Smooth muscle cell of the brain vasculature (primary cell): ENCODE measurements at regions not wholly inside any gene's neighbourhood (a gene's known extent, or its start where the extent isn't known, plus 50 kb on each side); places are given as distances from the start of the nearest gene placed in this dataset.
"Not testable (repeated sequence)": the region's sequence is repeated elsewhere in the genome, so short reads cannot be mapped to it uniquely, and the experiment has no call there.

Source experiments
- DNase-seq: peaks from one replicate; pipeline ENCODE4 v3.0.0-alpha.2; 2012; ENCODE audit warnings: low read depth, low spot score

DNA sequence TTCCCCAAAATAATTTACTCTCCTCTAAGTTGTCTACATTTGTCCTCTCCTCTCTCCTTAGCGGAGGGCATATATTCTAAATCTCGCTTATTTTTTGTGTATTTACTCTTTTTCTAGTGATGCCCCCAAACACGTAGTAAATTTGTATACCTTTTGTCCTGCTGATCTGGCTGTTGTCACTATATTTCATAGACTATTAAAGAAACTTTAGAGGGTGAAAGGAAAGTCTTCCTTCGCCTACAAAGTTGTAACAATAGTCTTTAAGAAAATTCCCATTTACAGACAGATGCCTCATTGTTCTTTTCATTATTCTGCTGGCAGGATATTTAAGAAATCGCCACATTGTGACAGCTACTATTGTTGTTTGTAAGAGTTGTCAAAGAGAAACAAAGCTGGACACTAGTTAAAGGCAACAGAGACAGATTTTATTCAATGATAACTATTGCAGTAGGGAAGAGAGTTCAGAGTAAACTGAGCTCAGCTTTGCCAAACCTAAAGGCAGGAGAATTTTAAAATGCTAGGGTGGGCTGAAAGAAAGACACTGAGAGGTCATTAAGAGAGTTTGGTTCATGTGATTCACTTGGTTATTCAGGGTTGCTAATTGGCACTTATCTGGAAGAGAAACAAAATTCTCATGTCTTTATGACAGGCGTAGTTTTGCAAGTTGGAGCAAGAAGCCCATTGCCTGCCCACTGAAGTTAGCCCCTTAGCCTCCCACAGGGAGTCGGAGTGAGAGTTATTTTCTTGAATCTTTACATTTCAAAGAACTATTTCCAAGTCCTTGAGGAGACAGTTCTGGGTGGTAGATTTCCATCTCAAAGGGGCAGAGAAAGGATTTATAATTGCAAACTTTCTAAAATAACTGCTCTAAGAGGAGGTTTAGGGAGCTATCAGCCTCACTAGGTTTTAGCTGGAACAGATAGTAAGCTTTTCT is 1272.5 kb upstream of the SEL1L start:
- DNase-seq: no peak

DNA sequence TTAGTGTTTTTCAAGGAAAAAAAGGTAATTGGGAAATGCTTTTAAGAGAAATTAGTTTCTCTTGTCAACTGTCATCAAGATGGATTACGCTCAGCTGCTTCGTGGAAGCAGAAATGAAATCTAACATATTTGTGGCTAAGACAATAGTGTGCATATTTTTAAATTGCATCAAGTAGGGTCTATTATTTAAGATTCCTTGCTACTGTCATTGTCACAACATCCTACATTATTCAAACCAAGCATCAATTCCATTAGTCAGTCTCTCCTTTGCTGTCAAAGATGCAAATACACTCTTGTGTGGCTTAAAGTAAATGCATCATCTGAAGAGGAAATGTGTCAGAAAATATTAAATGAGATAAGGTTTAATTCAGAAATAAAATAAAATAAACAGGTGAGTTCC is 1277.6 kb upstream of the SEL1L start:
- DNase-seq: no peak

DNA sequence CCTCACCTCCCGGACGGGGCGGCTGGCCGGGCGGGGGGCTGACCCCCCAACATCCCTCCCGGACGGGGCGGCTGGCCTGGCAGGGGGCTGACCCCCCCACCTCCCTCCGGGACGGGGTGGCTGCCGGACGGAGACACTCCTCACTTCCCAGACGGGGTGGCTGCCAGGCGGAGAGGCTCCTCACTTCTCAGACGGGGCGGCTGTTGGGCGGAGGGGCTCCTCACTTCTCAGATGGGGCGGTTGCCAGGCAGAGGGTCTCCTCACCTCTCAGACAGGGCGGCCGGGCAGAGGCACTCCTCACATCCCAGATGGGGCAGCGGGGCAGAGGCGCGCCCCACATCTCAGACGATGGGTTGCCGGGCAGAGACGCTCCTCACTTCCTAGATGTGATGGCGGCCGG is 1280.7 kb upstream of the SEL1L start:
- not testable (repeated sequence) for DNase-seq

GRCh38 chr14:82830596-82830995 is 1296.9 kb upstream of the SEL1L start:
- DNase-seq: no peak

DNA sequence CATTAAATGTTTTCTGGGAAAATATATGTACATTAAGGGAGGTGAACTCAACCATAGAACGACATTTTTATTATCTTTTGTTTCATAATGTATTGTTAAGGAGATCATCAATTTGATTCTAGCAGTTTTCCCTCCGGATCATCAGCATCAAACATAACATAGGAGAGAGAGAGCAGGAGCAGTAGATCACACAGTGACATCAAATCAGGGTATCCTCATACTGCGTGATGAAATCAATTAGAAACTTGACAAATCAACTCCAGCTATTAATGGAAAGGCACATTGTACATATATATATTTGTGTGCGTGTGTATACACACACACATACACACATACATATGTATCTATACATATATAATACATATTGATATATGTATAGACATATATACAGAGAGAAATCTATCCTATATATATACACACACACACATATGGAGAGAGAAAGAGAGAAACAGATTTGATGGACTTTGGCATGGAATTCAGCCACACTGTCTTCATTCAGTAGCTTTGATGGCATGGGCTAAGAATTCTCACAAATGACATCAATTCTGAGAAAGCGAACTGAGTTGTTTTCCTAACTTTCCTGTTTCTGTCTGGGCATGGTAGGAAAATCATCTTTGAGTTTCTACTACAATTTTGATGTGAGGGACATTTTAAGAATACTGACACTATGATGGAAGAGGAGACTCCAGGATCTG is 1302.8 kb upstream of the SEL1L start:
- DNase-seq: no peak

GRCh38 chr14:82837611-82838140 is 1304.0 kb upstream of the SEL1L start:
- no peak for DNase-seq

DNA sequence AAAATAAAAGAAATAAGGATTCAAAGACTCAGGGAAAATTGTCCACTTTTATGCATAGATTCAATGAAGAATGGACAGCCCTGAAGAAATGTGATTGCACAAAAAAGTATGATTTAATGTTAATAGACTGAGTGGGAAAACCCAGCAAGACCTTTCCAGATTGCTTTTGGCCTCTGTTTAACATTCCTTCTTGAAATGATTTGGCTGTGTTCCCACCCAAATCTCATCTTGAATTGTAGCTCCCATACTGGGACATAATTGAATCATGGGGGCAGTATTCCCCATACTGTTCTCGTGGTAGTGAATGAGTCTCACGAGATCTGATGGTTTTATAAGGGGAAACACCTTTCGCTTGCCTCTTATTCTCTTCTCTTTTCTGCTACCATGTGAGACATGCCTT is 1316.9 kb upstream of the SEL1L start:
- no peak for DNase-seq

DNA sequence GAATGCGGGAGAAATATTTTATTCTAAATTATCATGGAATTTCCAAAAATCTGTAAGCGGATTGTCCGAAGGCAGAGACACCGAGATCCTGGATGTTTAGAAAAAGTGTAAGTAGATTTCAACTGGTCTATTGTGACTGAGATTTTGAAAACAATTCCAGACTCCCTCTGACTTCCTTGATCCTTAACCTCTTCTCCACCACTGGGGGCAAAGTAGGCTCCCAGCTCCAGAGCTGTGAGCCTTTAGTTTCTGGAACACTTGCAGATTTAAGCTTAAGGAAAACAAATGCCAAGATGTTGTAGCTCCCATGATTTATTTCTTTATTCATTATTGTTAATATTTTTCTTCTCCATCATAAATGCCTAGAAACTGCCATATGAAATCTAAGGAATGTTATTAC is 1320.5 kb upstream of the SEL1L start:
- DNase-seq: no peak

GRCh38 chr14:82854901-82855300 is 1321.2 kb upstream of the SEL1L start:
- no peak for DNase-seq

GRCh38 chr14:82855912-82856391 is 1322.3 kb upstream of the SEL1L start:
- no peak for DNase-seq

DNA sequence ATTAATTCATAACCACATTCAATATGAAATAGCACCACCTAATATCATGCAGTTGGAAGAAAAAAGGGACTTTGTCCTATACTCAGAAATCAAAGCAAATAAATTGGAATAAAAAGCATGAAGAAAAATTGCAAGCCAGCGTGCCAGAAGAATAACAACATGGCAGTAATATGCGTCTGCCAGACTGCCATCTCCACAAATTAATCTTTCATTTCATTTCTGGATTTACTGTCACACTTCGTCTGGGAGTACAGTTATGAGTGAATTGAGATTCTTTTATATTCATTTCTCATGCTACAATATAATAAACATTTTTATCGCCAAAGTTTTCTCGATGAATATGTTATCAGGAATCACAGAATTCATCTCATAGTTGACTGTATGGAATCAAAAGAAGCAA is 1327.7 kb upstream of the SEL1L start:
- no peak for DNase-seq

- DNase-seq: no peak
Observed at GRCh38 chr14:82872494-82872893, 1338.8 kb upstream of the SEL1L start.

DNA sequence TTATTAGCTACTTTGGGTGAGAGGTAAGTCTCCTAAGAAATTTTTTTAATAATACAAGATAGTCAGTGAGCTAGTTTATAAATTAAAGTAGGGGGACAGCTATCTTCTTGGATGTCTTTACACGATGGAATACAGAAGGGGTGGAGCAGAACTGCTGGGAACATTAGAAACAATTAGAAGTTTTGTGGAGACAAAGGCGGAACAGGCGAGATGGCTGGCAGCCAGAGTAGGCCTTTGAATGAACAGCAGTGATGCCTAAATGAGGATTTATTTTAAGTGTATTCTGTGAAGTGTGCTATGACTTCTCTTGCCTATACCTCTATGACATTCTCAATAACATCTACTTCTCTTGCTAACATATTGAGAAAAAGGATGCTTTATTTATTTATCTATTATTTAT is 1345.3 kb upstream of the SEL1L start:
- no peak for DNase-seq

DNA sequence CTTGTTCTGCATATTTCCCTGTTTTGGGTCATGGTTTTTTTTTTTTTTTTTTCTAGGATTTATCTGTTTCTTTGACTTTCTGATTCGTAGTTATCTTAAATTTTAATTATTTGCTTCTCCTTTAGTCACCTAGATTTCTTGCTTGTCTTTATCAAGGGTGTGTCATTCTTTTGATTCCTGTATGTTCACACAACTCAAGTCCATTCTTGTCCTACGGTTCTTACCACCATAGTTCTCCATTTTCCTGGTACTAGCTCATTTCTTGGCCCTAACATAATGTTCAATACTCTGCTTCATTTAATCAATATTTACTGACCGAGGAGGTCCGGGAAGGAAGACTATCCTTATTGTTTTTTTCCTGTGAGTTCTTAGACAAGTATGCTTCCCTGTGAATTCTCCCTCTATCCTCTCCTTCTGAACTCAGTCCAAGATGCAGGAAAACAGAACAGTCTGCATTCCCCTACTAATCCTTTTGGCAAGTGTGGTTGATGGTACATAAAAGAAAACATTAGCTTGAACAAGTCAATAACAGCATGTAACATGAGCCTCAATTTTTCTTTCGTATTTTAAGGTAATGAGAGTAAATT is 1346.4 kb upstream of the SEL1L start:
- no peak for DNase-seq

DNA sequence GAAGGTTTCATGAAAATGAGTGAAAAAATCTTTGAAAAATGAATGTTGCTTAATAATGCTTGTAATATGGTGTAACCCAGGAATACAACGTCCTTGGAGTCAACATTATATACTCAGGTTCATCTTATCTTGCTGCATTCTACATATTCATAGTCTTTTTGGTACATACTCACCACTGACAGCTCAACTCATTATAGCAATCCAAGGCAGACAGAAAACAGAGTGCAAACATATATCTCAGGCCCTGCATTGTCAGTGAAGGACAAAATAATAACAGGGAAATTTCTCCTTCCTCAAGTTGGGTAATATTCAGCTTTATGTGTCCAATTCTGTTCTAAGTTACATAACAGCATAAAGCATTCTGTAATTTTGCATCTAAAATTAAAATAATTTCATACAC is 1353.0 kb upstream of the SEL1L start:
- DNase-seq: no peak

GRCh38 chr14:82889701-82890100 is 1356.0 kb upstream of the SEL1L start:
- no peak for DNase-seq

GRCh38 chr14:82896476-82896875 is 1362.8 kb upstream of the SEL1L start:
- no peak for DNase-seq

GRCh38 chr14:82897469-82898308 is 1364.0 kb upstream of the SEL1L start:
- no peak for DNase-seq

- no peak for DNase-seq
Observed at GRCh38 chr14:82905762-82906161, 1372.1 kb upstream of the SEL1L start.

GRCh38 chr14:82911930-82912329 is 1378.3 kb upstream of the SEL1L start:
- DNase-seq: no peak

DNA sequence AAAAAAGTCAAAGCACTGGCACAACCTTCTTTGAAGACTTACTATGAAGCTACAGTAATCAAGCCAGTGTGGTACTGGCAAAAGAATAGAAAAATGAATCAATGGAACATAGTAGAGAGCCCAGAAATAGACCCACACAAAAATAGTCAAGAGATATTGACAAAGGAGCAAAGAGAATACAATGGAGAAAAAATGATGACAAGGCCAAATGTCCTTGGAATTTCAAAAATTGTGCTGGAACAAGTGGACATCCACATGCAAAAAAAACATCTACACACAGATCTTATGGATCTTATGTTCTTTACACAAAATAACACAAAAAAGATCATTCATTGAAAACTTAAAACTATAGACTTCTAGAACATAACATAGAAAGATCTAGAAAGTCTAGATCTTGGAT is 1379.7 kb upstream of the SEL1L start:
- no peak for DNase-seq
